Neural crest cell (in vitro differentiated cells): ENCODE measurements at regions not wholly inside any gene's neighbourhood (a gene's known extent, or its start where the extent isn't known, plus 50 kb on each side); places are given as distances from the start of the nearest gene placed in this dataset.

Experiments used
- DNase-seq: peaks from one replicate; pipeline ENCODE4 v3.0.0; 2021; ENCODE audit warnings: low read depth, mixed read lengths, low spot score
- H3K27ac Mint-ChIP-seq: one replicate; pipeline ENCODE4 v1.8.0; 2021; ENCODE audit warnings: mild to moderate bottlenecking, mixed read lengths; ENCODE audit not compliant: unreplicated experiment
- H3K27me3 Mint-ChIP-seq: 2 replicates; pipeline ENCODE4 v1.8.0; 2021; ENCODE audit warnings: low read depth, mild to moderate bottlenecking, mixed read lengths
- H3K36me3 Mint-ChIP-seq: 2 replicates; pipeline ENCODE4 v1.8.0; 2021; ENCODE audit warnings: low read depth, mild to moderate bottlenecking, mixed read lengths
- H3K4me1 Mint-ChIP-seq: 2 replicates; pipeline ENCODE4 v1.8.0; 2021; ENCODE audit warnings: mixed read lengths
- H3K4me3 Mint-ChIP-seq: one replicate; pipeline ENCODE4 v1.8.0; 2021; ENCODE audit warnings: mild to moderate bottlenecking, mixed read lengths
- H3K9me3 Mint-ChIP-seq: 2 replicates; pipeline ENCODE4 v1.8.0; 2021; ENCODE audit warnings: mixed read lengths
- CTCF ChIP-seq: fragments of 200-600 bp; sonication (generic); conservative IDR thresholded peaks from 2 replicates; pipeline ENCODE4 v1.5.0; 2021; ENCODE audit warnings: antibody characterized with exemption, mild to moderate bottlenecking

- H3K27ac Mint-ChIP-seq = no peak overlapping the region
- no peak for DNase-seq
- no peaks in the 10 kb centered on the region for H3K9me3 Mint-ChIP-seq
- TF ChIP-seq CTCF = no peak
- no peaks in the 10 kb centered on the region for H3K4me1 Mint-ChIP-seq
- H3K4me3 Mint-ChIP-seq = no peak overlapping the region
- H3K27me3 Mint-ChIP-seq = peaks cover 16% of the 10 kb centered on the region
- H3K36me3 Mint-ChIP-seq = no peaks in the 10 kb centered on the region
Observed at GRCh38 chr14:103258211-103258610, 75.8 kb upstream of the EIF5 start.

- H3K36me3 Mint-ChIP-seq = no peaks in the 10 kb centered on the region
- no peak overlapping the region for H3K4me3 Mint-ChIP-seq
- no peaks in the 10 kb centered on the region for H3K9me3 Mint-ChIP-seq
- no peak for TF ChIP-seq CTCF
- H3K27ac Mint-ChIP-seq = no peak overlapping the region
- H3K27me3 Mint-ChIP-seq = peaks cover 24% of the 10 kb centered on the region
- H3K4me1 Mint-ChIP-seq = no peaks in the 10 kb centered on the region
- no peak for DNase-seq
Observed at GRCh38 chr14:103259184-103259583, 74.9 kb upstream of the EIF5 start.

- H3K9me3 Mint-ChIP-seq = no peaks in the 10 kb centered on the region
- H3K4me1 Mint-ChIP-seq = no peaks in the 10 kb centered on the region
- no peak for DNase-seq
- H3K27me3 Mint-ChIP-seq = peaks cover 26% of the 10 kb centered on the region
- TF ChIP-seq CTCF = no peak
- no peak overlapping the region for H3K27ac Mint-ChIP-seq
- no peak overlapping the region for H3K4me3 Mint-ChIP-seq
- H3K36me3 Mint-ChIP-seq = no peaks in the 10 kb centered on the region
Observed at GRCh38 chr14:103259801-103260628, 74.0 kb upstream of the EIF5 start.

- Mint-ChIP-seq H3K36me3 (no peaks in the 10 kb centered on the region), H3K9me3 (no peaks in the 10 kb centered on the region), H3K27me3 (peaks cover 31% of the 10 kb centered on the region), H3K27ac (no peak overlapping the region), H3K4me1 (no peaks in the 10 kb centered on the region), H3K4me3 (no peak overlapping the region)
- TF ChIP-seq CTCF = no peak
- DNase-seq = no peak
Observed at GRCh38 chr14:103260629-103261124, 73.4 kb upstream of the EIF5 start.

GRCh38 chr14:103267226-103267910, 66.7 kb upstream of the EIF5 start:
- Mint-ChIP-seq H3K27ac (no peak overlapping the region), H3K27me3 (peaks cover 27% of the 10 kb centered on the region)

More at GRCh38 chr14:103267226-103267910, 66.7 kb upstream of the EIF5 start:
- TF ChIP-seq CTCF = no peak
- Mint-ChIP-seq H3K36me3 (no peaks in the 10 kb centered on the region), H3K4me3 (no peak overlapping the region), H3K4me1 (peaks cover 4% of the 10 kb centered on the region), H3K9me3 (no peaks in the 10 kb centered on the region)
- no peak for DNase-seq
